Activated CD4-positive, alpha-beta T cell treated with anti-CD3 and anti-CD28 coated beads, Interleukin-2, amount 50 U/mL, for 24 hours (primary cell): ENCODE measurements at regions not wholly inside any gene's neighbourhood (a gene's known extent, or its start where the extent isn't known, plus 50 kb on each side); places are given as distances from the start of the nearest gene placed in this dataset.
"Not testable (repeated sequence)": the region's sequence is repeated elsewhere in the genome, so short reads cannot be mapped to it uniquely, and the experiment has no call there.

ENCODE experiments used
- DNase-seq, 2 donors: peaks; one replicate each; pipeline ENCODE4 v3.0.0-alpha.2; 2020; ENCODE audit warnings: low read depth in 1 of 2, low spot score in 1 of 2

- DNase-seq: not testable (repeated sequence)
Observed at GRCh38 chr21:10366210-10366609, 155.2 kb upstream of the TPTE start.

GRCh38 chr21:10367586-10367985 is 153.8 kb upstream of the TPTE start:
- not testable (repeated sequence) for DNase-seq

- DNase-seq: not testable (repeated sequence)
Observed at GRCh38 chr21:10368323-10368798, 153.0 kb upstream of the TPTE start.

- not testable (repeated sequence) for DNase-seq
Observed at GRCh38 chr21:10369289-10369688, 152.1 kb upstream of the TPTE start.

- not testable (repeated sequence) for DNase-seq
Observed at GRCh38 chr21:10377758-10378157, 143.6 kb upstream of the TPTE start.

GRCh38 chr21:10379816-10380215 is 141.6 kb upstream of the TPTE start:
- DNase-seq: not testable (repeated sequence)

- DNase-seq: not testable (repeated sequence)
Observed at GRCh38 chr21:10381687-10382060, 139.7 kb upstream of the TPTE start.

GRCh38 chr21:10382135-10382534 is 139.2 kb upstream of the TPTE start:
- not testable (repeated sequence) for DNase-seq

GRCh38 chr21:10382580-10382979 is 138.8 kb upstream of the TPTE start:
- DNase-seq: not testable (repeated sequence)

GRCh38 chr21:10383571-10383970 is 137.8 kb upstream of the TPTE start:
- not testable (repeated sequence) for DNase-seq

- not testable (repeated sequence) for DNase-seq
Observed at GRCh38 chr21:10384304-10384861, 137.0 kb upstream of the TPTE start.

GRCh38 chr21:10385202-10385601 is 136.2 kb upstream of the TPTE start:
- not testable (repeated sequence) for DNase-seq

- DNase-seq: not testable (repeated sequence)
Observed at GRCh38 chr21:10385898-10386527, 135.4 kb upstream of the TPTE start.

GRCh38 chr21:10387692-10388450 is 133.5 kb upstream of the TPTE start:
- DNase-seq: not testable (repeated sequence)

GRCh38 chr21:10388625-10389024 is 132.8 kb upstream of the TPTE start:
- not testable (repeated sequence) for DNase-seq

GRCh38 chr21:10392301-10392700 is 129.1 kb upstream of the TPTE start:
- not testable (repeated sequence) for DNase-seq

- not testable (repeated sequence) for DNase-seq
Observed at GRCh38 chr21:10395963-10396362, 125.4 kb upstream of the TPTE start.

GRCh38 chr21:10397495-10397915 is 123.9 kb upstream of the TPTE start:
- not testable (repeated sequence) for DNase-seq

- not testable (repeated sequence) for DNase-seq
Observed at GRCh38 chr21:10398692-10399489, 122.5 kb upstream of the TPTE start.

- DNase-seq: not testable (repeated sequence)
Observed at GRCh38 chr21:10400622-10401361, 120.6 kb upstream of the TPTE start.
